Neural crest cell (in vitro differentiated cells): ENCODE measurements at regions not wholly inside any gene's neighbourhood (a gene's known extent, or its start where the extent isn't known, plus 50 kb on each side); places are given as distances from the start of the nearest gene placed in this dataset.

ENCODE experiments used
- DNase-seq: peaks from one replicate; pipeline ENCODE4 v3.0.0; 2021; ENCODE audit warnings: low read depth, mixed read lengths, low spot score
- H3K27ac Mint-ChIP-seq: one replicate; pipeline ENCODE4 v1.8.0; 2021; ENCODE audit warnings: mild to moderate bottlenecking, mixed read lengths; ENCODE audit not compliant: unreplicated experiment
- H3K27me3 Mint-ChIP-seq: 2 replicates; pipeline ENCODE4 v1.8.0; 2021; ENCODE audit warnings: low read depth, mild to moderate bottlenecking, mixed read lengths
- H3K36me3 Mint-ChIP-seq: 2 replicates; pipeline ENCODE4 v1.8.0; 2021; ENCODE audit warnings: low read depth, mild to moderate bottlenecking, mixed read lengths
- H3K4me1 Mint-ChIP-seq: 2 replicates; pipeline ENCODE4 v1.8.0; 2021; ENCODE audit warnings: mixed read lengths
- H3K4me3 Mint-ChIP-seq: one replicate; pipeline ENCODE4 v1.8.0; 2021; ENCODE audit warnings: mild to moderate bottlenecking, mixed read lengths
- H3K9me3 Mint-ChIP-seq: 2 replicates; pipeline ENCODE4 v1.8.0; 2021; ENCODE audit warnings: mixed read lengths
- CTCF ChIP-seq: fragments of 200-600 bp; sonication (generic); conservative IDR thresholded peaks from 2 replicates; pipeline ENCODE4 v1.5.0; 2021; ENCODE audit warnings: antibody characterized with exemption, mild to moderate bottlenecking

GRCh38 chr6:126803769-126804168, 314.7 kb upstream of the RSPO3 start:
- H3K4me1 Mint-ChIP-seq: no peaks in the 10 kb centered on the region
- TF ChIP-seq CTCF: no peak
- peaks cover 23% of the 10 kb centered on the region for H3K27me3 Mint-ChIP-seq
- no peak for DNase-seq
- H3K9me3 Mint-ChIP-seq: no peaks in the 10 kb centered on the region
- no peaks in the 10 kb centered on the region for H3K36me3 Mint-ChIP-seq
- H3K27ac Mint-ChIP-seq: no peak overlapping the region
- H3K4me3 Mint-ChIP-seq: no peak overlapping the region

GRCh38 chr6:126804332-126805064, 314.0 kb upstream of the RSPO3 start:
- Mint-ChIP-seq H3K4me1 (no peaks in the 10 kb centered on the region), H3K27ac (no peak overlapping the region), H3K4me3 (no peak overlapping the region), H3K36me3 (no peaks in the 10 kb centered on the region), H3K9me3 (no peaks in the 10 kb centered on the region), H3K27me3 (peaks cover 25% of the 10 kb centered on the region)
- peak; percentile 84 for TF ChIP-seq CTCF
- peak; percentile 30 for DNase-seq

- Mint-ChIP-seq H3K27me3 (peaks cover 27% of the 10 kb centered on the region), H3K9me3 (no peaks in the 10 kb centered on the region), H3K36me3 (no peaks in the 10 kb centered on the region), H3K27ac (no peak overlapping the region), H3K4me3 (no peak overlapping the region), H3K4me1 (no peaks in the 10 kb centered on the region)
- no peak for TF ChIP-seq CTCF
- DNase-seq: no peak
Observed at GRCh38 chr6:126805861-126806260, 312.6 kb upstream of the RSPO3 start.

GRCh38 chr6:126807876-126808275, 310.6 kb upstream of the RSPO3 start:
- peaks cover 21% of the 10 kb centered on the region for H3K27me3 Mint-ChIP-seq
- H3K9me3 Mint-ChIP-seq: no peaks in the 10 kb centered on the region
- H3K36me3 Mint-ChIP-seq: no peaks in the 10 kb centered on the region
- H3K4me1 Mint-ChIP-seq: peaks cover 4% of the 10 kb centered on the region
- no peak for DNase-seq
- TF ChIP-seq CTCF: no peak
- H3K4me3 Mint-ChIP-seq: no peak overlapping the region
- H3K27ac Mint-ChIP-seq: no peak overlapping the region

GRCh38 chr6:126811321-126811720, 307.1 kb upstream of the RSPO3 start:
- peaks cover 12% of the 10 kb centered on the region for H3K27me3 Mint-ChIP-seq

More at GRCh38 chr6:126811321-126811720, 307.1 kb upstream of the RSPO3 start:
- no peaks in the 10 kb centered on the region for H3K36me3 Mint-ChIP-seq
- no peak for TF ChIP-seq CTCF
- H3K27ac Mint-ChIP-seq: no peak overlapping the region
- no peaks in the 10 kb centered on the region for H3K9me3 Mint-ChIP-seq
- DNase-seq: no peak
- H3K4me3 Mint-ChIP-seq: no peak overlapping the region
- peaks cover 4% of the 10 kb centered on the region for H3K4me1 Mint-ChIP-seq
